GM12864 (cell line): ENCODE measurements at regions not wholly inside any gene's neighbourhood (a gene's known extent, or its start where the extent isn't known, plus 50 kb on each side); places are given as distances from the start of the nearest gene placed in this dataset.

Experiments
- DNase-seq: peaks from one replicate; pipeline ENCODE4 v3.0.0-alpha.2; 2011; ENCODE audit warnings: low read depth
- H3K4me3 ChIP-seq: 2 replicates; pipeline ENCODE4 v1.5.1; 2011; ENCODE audit warnings: mild to moderate bottlenecking, low read depth, low read length, control low read depth
- TF ChIP-seq, protein P1 (sequence below): IDR thresholded peaks from 2 replicates; pipeline ENCODE4 v1.5.1; 2011; ENCODE audit warnings: low read depth, mild to moderate bottlenecking, moderate library complexity, low read length, control low read depth, inconsistent platforms; ENCODE audit errors: missing control alignments

DNA sequence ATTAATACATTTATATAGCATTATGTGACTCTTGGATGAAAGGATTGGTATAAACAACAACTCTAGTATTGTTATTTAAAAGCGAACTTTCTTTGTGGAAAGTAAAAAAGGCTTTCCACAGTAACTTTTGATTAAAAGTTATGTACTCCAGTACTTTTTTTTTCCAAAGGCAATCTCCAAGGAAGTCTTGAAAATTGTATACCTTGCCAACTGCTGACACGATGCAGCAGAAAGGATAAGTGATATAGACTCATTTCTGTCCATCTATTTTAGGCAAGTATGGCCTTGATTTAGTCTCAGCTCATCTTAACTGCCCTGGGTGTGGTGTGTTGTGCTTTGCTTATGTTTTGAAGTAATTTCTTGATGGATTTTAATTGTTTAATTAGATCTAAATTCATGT is 79.7 kb downstream of the OTOL1 start:
- no peak overlapping the region for H3K4me3 ChIP-seq
- TF ChIP-seq, protein P1, sequence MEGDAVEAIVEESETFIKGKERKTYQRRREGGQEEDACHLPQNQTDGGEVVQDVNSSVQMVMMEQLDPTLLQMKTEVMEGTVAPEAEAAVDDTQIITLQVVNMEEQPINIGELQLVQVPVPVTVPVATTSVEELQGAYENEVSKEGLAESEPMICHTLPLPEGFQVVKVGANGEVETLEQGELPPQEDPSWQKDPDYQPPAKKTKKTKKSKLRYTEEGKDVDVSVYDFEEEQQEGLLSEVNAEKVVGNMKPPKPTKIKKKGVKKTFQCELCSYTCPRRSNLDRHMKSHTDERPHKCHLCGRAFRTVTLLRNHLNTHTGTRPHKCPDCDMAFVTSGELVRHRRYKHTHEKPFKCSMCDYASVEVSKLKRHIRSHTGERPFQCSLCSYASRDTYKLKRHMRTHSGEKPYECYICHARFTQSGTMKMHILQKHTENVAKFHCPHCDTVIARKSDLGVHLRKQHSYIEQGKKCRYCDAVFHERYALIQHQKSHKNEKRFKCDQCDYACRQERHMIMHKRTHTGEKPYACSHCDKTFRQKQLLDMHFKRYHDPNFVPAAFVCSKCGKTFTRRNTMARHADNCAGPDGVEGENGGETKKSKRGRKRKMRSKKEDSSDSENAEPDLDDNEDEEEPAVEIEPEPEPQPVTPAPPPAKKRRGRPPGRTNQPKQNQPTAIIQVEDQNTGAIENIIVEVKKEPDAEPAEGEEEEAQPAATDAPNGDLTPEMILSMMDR: no peak
- no peak for DNase-seq

DNA sequence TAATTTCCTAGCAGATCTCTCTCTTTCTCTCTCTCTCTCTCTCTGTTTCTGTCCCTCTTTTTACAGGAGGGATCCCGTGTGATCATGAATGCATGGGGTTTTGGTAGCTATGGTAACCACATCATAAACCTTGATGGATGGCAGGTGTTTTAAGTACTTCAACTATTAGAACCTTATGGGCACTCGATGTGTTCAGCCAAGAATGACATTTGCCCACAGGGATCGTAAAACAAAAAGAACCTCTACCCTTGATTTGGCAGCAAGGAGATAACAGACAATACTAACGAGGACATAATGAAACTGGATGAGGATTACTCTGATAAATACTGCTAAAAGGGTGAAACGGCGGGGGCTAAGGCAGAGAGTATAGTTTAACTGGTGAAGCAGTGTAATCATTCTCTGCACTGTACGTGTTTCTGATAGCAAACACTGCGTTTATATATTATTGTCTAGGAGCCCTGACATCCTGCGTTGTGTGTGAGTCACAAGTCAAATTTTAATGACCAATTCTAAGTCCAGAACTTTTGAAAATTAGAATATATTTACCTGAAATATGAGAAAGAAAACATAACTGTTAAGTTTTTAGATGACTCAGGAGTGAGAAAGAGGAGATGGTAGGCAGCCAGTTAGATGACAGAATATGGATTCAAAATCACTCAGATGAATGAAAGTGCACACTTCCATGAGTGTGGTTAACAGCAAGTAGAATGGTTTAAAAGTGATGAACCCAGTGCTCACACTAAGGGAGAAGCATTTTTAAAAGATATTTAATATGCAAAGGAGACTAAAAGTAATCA is 80.3 kb downstream of the OTOL1 start:
- no peak overlapping the region for H3K4me3 ChIP-seq
- TF ChIP-seq, protein P1: no peak
- DNase-seq: no peak

DNA sequence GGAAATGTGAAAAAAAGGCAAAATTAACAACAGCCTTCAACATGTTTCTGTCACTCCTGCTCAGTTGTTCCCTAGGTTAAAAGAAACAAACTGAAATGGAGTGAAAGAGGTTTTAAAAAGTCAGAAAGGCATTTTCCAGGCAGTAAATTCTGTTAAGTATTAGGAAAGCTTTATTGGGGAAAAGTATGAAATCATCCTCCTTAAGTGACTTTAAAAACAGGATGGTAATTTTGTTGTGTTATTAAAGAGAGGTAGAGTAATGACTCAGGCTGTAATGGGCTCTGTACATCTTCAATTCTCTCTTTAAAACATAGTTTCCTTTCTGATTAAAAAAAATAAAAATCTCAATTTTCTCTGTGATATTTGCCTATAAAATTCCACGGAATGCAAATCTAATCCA is 81.1 kb downstream of the OTOL1 start:
- DNase-seq: no peak
- TF ChIP-seq, protein P1: no peak
- H3K4me3 ChIP-seq: no peak overlapping the region

DNA sequence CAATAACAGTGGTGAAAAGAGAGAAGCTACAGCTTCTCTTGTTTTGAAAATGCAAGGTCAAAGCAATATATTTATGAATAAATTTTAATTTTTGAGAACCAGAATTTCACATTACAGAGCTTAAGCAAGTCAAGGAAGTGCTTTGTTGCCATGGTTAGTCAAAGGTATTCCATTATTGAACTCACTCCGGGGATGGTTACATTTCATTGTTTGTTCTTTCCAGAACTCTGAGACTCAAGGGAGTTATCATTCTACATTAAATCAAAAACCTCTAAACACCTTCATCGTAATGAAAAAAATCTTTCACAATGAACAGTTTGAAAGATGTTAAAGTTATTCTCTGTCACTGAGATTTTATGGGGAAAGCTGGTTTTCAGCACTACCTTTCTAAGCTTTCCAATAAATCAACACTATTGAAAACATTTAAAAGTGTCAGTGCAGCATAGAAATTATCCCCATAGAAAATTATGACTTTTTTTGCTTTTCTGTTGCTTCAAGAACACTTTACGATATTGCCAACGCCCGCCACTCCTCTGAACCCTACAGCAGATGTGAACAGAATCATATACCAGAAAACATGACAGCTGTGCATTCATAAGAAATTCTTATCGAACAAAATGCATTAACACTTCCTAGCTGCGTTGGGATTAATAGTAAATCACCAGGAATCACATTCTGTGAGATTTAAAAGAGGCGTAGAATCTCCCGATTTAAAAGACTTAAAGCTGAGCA is 83.0 kb downstream of the OTOL1 start:
- DNase-seq: no peak
- no peak overlapping the region for H3K4me3 ChIP-seq
- TF ChIP-seq, protein P1: no peak

DNA sequence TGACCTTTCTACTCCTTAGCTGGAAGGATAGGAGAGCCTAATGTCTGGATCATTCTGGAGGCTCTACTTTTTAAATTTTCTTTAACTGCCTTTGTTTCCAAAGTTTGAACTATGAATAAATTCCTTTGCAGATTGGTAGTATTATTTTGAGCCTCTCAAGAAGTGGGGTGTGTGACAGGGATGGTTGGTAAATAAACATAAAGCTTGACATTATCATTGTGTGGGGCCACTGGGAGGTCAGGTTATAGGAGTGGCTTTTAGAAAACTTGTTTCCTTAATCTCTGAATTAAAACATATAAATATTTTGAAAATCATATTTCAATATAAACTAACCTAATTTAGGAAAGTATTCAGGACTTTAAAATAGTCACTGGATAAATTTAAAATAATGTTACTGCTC is 89.3 kb downstream of the OTOL1 start:
- no peak overlapping the region for H3K4me3 ChIP-seq
- TF ChIP-seq, protein P1: no peak
- no peak for DNase-seq

DNA sequence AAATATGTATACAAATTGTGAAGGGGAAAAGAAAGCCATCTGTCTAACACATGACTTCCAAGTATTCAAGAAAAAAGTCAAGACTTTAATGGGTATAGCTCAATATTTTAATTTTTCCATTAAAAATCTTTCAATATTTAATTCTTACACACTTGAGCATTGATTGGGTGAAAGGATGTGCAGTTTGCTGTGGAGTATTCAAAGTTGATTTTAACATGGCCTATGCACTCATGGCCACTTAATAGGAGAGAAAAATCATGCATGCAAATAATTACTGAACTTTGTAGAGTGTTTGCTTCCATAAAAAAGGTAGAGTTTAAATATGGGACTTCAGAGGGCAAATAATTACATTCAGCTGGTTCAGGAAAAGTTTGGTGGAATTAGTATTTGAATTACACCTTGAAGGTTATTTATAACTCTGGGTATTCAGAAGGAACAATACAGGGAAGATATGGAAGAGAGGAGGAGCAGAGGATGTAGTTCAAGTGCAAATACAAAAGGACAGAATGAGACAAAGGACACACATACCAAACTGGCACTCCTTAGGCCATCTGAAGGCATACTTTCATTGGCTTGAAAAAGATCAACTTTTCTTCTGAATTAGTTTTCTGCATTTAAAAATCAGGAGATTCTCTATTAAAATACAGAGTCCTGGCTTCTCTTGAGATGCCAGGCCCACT is 90.1 kb downstream of the OTOL1 start:
- TF ChIP-seq, protein P1: no peak
- no peak overlapping the region for H3K4me3 ChIP-seq
- DNase-seq: no peak
